Stimulated activated CD4-positive, alpha-beta T cell treated with anti-CD3 and anti-CD28 coated beads, Interleukin-2, amount 100 ng/mL, for 24 hours (primary cell): ENCODE measurements at regions not wholly inside any gene's neighbourhood (a gene's known extent, or its start where the extent isn't known, plus 50 kb on each side); places are given as distances from the start of the nearest gene placed in this dataset.

Experiments used
- DNase-seq, 2 donors: peaks; one replicate each; pipeline ENCODE4 v3.0.0-alpha.2; 2020

DNA sequence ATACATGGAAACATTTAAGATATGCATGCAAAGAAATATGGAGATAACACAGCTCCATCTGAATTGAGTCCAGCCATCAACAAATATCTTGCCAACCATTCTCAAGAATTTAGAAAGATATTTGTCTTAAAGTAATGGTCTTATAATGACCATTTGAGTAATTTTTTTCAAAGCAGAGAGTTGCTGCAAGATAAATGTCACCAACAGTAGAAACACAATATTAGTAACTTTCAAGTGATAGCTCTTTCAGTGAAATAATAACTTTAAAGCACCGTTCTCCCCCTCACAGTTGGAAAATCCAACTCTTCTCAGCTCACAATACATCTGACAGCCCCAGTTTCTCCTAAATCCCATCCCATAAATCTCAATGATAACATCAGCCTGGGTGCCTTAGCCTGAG is 481.0 kb upstream of the ADAMTS5 start:
- no peak for DNase-seq

DNA sequence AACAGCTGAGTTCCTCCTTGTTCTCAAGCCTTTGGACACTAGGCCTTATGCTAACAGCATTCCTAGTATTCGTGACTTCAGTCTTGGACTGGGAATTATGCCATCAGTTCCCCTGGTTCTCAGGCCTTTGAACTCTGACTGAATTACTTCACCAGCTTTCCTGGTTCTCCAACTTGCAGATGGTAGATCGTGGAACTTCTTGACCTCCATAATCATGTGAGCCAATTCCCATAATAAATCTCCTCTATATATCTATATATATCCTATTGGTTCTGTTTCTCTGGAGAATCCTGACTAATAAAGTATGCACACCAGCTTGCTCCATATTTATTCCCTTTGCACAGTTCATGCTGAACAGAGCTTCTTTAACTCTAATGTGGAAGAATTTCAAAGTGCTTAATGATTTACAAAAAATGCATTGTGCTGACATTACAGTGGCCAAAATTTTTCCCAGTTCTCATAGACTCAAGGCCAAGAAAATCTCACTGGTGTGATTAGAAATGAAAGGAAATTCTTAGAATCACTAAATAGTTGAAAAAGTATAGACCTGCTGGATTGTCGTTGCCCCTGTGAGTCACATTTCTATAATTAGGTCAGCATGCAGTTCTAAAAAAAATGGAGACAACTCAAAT is 462.9 kb upstream of the ADAMTS5 start:
- DNase-seq: no peak

DNA sequence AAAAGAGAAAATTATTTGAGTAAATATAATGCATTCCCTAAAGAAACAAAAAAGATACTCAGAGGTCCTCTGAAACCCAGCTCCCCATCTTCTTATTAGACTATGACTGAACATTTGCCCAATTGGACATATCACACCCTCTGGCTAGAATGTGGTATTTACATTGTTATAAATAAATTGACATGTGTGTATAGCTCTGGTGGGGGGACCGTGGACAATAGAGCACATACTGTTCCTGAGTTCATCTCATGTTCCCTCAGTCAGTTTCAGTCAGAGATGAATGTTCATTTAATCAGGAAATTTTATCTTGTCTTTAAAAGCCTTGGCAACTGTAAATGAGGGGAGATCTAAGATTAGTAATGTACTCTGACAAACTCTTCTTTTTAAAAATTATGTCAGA is 459.3 kb upstream of the ADAMTS5 start:
- no peak for DNase-seq

DNA sequence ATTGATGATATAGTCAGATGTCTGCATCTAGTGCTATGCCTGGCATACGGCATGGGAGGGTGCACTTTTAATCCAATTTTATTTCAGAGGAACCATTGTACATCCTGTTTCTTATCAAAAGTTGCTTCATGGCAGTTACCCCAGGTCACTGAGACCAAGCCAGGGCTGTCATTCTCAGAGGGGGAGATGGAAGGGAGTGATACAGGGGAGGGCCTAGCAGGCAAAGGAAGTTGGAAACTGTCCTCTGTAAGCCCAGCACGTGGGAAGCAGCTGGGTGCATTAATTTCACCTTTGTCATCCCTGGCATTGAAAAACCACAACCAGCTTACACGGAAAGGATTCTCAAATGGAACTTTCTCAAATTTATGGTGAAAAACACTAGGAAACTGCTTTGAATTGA is 458.7 kb upstream of the ADAMTS5 start:
- no peak for DNase-seq

- DNase-seq: no peak
Observed at GRCh38 chr21:27425172-27425571, 458.3 kb upstream of the ADAMTS5 start.

GRCh38 chr21:27424601-27425000 is 457.7 kb upstream of the ADAMTS5 start:
- DNase-seq: no peak

DNA sequence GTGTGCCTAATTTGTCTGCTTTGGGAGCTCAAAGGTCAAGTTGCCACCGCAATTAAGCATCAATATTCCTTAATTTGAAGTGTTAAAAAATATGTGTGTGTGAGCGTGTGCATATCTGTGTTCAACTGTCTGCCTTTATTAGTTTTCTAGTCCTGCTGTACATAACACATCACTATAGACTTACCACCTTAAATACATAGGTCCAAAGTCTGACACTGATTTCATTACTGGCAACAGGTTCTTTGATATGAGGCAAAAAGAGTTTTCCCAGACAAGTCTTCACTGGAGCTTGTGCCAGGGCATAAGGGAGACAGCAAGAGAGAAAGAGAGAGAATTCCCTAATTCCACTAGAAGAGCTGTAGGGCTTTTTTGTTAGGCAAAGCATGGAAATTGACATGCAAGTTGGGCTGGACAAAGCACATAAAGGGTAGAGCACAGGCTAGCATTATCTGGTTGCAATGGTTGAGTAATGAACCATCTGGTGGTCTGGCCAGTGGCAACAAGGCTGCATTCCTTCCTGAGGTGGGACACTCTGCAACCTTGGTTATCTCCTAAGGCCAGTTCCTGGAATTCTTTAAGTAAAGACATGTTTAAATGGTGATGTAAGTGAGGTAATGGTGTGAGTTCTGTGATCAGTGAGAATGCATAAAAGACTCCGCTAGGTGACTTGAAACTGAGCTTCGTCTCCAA is 457.2 kb upstream of the ADAMTS5 start:
- no peak for DNase-seq

DNA sequence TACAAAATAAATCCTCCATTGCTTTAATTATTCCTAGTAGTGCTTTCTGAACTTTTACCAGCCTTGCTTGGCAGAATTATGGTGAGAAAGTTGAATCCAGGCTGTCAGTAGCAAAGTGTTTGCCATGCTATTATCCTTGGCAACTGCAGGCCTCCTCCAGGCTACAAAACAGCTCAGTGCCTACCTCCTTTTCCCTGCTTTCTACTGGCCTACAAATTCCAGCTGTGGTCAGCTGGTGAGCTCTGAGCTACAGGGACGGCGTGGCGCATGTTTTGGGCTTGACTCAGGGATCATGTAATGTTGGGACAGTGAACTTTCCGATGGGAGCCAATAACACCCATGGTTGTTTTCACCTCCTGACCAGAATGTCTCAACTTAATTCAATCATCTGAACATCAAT is 456.1 kb upstream of the ADAMTS5 start:
- DNase-seq: no peak

DNA sequence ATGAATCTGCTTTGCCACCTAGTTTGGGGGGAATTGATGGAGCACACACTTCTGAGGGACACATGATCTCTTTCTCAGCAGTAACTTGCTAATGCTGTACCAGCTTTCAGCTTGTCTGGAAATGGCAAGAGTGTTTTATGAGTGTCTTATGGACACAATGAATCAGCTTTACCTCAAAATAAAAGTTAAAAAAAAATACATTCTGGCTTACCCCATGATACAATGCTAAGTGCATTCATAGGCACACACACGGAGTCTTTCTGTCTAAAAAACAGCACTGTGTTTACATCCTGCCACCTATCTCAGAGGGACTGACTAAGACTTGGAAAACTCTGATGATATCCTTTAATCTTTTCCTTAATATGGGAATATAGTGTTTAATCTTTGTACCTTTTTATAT is 455.5 kb upstream of the ADAMTS5 start:
- DNase-seq: no peak

DNA sequence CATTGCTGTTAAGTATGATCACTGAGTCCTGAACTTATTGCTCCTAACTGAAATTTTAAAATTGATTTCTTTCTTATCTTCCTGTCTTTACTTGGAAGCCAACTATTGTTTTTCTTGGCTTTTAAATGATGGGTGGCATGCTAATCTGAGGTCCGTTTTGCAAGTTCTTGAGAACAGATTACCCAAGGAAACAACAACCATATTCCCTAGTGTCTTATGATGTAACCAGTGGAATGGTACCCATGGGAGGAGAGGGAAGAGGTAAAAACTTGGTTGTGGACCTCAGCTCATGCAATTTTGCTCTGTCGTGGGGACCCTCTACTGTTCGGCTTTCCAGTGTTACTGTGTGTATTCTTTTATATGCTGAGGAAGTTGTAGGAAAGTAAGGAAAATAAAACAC is 454.8 kb upstream of the ADAMTS5 start:
- no peak for DNase-seq

GRCh38 chr21:27419153-27419552 is 452.3 kb upstream of the ADAMTS5 start:
- no peak for DNase-seq

- DNase-seq: no peak
Observed at GRCh38 chr21:27418346-27418745, 451.5 kb upstream of the ADAMTS5 start.

GRCh38 chr21:27412530-27412929 is 445.6 kb upstream of the ADAMTS5 start:
- DNase-seq: no peak

DNA sequence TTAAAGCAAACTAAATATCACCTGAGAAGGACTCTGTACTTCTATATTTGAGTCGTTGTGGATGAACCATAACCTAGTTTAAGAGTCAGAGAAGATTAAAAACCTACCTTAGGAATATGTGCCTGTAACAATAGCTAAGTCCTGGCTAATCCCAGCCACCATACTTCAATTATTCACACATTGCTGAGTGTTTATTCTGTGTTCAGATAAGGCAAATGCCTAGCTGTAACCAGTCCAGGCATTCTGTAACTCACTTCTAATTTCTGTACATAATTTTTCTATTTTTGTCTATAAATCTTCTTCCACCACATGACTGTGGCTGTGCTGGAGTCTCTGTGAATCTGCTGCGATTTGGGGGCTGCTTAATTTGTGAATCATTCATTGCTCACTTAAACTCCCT is 441.9 kb upstream of the ADAMTS5 start:
- DNase-seq: no peak

GRCh38 chr21:27407271-27407670 is 440.4 kb upstream of the ADAMTS5 start:
- DNase-seq: no peak

DNA sequence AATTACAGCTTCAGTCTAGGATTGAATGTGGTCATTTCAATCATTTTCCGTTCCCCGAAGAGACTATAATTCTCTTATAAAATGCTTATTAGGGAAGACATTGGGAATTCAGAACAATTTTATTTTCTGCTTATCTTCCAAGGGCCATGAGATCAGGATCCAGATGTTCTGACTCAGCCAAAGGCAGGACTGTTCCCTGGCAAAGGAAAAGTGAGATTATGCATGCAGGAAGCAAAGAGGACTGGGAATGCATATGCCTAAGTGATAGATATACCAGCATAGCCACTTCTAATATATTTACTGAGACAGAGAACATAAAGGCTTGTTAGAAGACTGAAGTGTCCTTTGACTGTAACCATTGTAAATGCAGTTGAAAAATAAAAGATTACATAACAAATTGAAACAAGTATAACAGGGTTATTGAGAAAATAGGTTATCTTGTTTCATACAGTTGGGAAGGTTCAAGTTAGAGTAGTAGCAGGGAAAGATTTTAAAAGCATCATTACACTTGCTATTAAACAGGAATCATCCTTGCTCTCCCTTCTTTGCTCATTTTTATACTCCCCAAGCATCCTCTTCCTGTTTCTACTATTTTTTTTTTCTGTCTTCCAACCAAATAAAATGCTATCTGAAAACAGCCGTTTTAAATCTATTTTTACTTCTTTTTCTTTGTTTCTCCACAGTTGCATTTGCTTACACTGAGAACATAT is 439.6 kb upstream of the ADAMTS5 start:
- no peak for DNase-seq

DNA sequence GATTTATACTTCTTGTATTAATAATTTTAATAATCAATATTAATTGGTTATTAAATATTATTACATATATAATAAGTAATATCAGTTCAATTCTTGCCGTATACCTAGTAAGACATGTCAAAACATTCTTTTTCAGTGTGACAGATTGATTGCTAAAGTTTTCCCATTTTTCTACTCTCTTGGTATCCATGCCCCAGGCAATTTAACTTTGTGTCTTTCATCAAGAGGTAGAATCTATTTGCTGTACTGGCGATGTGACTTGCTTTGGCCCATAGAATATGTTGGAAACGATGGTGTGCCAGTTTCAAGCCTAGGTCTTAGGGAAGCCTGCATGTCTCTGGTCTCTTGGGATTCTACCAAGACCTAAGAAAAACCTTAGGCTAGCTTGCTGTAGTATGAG is 436.1 kb upstream of the ADAMTS5 start:
- DNase-seq: no peak

DNA sequence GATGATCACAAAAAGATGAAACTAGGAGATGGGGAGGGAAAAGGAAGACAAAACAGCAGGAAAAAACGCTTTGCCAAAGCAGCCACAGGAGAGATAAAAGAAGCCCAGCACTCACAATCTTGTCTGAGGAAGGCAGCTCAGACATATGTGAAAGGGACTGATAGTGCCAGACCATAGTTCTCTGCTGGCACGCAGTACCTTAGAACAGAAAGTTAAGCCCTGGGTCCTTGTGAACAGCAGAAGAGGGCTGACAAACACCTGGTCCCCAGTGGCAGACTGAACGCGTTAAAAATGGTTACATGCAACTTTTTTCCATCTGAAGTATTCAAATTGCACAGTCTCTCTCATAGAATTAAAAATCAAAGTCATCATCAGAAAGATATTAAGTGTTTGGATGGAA is 433.2 kb upstream of the ADAMTS5 start:
- no peak for DNase-seq

DNA sequence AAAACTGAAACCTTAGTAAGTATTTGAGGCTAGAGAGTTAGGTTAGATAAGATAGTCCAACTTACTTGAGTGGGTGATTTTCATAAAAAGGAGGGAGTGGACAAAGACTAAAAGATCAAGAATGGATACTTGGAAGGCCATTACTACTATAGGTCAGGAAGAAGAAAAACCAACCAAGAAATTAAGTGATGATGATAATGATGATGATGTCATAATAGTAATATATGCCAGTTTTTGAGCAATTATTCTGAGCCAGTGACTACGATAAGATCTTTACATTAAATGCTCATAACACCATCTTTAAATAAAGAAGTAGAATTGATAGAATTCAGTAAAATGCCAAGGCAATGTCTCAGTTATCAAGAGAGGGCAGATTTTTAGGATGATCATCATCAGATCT is 430.7 kb upstream of the ADAMTS5 start:
- no peak for DNase-seq

DNA sequence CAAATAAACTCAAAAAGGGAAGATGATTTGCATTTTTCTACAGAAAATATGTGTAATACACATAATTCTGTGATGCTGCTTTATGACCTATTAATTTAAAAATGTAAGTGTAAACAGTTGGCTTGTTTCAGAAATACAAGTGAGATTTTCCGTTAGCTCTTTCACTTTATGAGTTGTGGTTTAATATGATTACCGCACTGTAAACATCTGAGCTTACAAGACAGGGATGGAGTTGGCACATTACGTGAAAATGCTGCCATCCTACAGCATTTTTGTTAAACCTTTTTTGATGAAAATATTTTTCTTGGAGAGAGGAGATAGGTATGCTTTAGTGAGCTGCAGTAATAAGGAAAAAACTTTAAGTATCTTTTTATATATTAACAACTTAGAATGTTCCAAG is 426.8 kb upstream of the ADAMTS5 start:
- DNase-seq: no peak

DNA sequence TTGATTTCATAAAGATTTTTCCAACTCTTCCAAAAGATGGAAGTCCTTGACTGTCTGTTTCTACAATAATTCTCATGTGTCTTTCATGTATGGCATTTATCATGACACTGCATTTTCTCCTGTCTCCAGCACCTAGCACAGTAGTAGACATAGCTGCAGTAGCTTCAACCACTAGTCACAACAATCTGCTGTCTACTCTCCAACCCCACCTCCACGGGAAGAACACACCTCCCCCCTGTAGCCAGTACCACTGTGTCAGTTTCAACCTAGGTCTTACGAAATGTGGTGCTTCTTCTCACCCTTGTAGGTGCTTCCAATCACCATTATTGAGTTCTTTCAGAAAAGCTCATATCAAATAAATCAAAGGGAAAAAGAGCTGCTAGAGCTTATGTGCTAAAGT is 425.1 kb upstream of the ADAMTS5 start:
- no peak for DNase-seq

DNA sequence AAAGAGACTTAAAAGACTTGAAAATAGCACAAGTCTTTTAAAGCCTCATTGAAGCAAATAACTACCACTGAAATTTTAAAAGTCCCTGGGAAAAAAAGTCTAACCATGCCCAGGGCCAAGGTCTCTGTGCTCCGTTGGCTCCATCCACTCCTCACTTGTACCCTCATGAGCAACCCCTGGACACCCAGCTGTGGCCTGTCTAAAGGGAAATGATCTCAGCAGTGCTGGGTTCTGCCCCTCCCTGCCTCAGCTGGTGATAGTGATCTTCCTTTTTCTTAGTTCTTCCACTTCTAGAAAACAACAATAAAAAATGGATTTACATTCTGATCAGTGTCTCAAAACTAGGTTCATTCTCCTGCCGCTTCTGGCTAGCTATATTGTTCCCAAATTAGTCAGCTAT is 423.5 kb upstream of the ADAMTS5 start:
- no peak for DNase-seq

DNA sequence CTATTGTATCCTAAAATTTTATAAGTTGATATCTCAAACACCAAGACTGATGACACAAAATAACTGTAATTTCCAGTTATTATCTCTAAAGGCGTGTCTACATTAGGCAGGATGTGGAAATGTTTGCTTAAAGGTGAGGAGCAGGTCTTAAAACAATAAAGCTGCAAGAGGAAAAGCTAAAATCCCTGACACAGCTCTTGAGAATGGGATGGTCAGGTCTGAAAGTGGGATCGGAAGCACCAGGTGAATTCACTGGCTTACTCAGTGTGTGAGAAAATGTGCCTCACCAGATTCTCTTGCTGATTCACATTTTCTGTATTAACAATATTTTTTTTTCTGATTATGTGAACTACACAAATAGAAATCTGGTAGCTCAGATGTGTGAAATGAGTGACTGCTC is 421.9 kb upstream of the ADAMTS5 start:
- no peak for DNase-seq

- no peak for DNase-seq
Observed at GRCh38 chr21:27382404-27382803, 415.5 kb upstream of the ADAMTS5 start.

GRCh38 chr21:27380303-27380702 is 413.4 kb upstream of the ADAMTS5 start:
- DNase-seq: no peak
